AG08395 (cell line): ENCODE measurements at regions not wholly inside any gene's neighbourhood (a gene's known extent, or its start where the extent isn't known, plus 50 kb on each side); places are given as distances from the start of the nearest gene placed in this dataset.

Experiments
- DNase-seq: peaks from one replicate; pipeline ENCODE4 v3.0.0; 2012; ENCODE audit warnings: mixed read lengths, low spot score

DNA sequence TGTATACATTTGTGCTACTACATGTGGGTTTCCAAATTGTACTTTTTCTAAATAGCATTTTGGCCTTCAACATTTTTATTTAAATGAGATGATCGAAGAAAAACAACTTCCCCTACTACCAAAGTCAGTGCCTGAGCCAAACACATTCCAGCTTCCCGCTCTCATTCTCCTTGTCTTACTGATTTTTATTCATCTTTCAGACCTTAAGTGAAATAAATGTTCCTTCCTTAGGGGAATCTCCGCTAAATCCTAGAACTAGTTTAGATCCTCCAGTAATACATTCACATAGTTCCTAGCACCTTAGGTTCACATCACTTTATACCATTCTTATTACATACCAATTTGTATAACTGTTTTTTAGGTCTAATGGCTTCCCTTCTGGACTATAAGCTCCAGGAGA is 122.3 kb upstream of the COL3A1 start:
- DNase-seq = no peak

DNA sequence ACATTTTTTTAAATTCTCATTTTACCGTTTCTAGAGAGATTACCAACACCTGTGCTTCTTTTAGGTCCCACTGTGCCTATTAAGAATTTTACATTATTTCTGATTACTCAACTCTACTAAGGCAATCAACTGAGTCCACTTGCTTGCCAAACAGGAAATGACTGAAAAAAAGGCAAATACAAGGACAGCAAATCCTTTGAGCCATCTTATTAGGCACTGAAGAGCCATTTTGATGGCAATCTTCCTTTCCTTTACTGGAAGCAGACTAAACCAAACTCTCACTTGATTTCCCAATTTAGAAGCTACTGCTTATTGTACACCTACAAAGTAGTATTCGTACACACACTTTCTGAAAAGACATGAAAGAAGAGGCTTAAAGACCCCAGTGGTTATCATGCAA is 121.4 kb upstream of the COL3A1 start:
- peak; percentile 12 for DNase-seq

DNA sequence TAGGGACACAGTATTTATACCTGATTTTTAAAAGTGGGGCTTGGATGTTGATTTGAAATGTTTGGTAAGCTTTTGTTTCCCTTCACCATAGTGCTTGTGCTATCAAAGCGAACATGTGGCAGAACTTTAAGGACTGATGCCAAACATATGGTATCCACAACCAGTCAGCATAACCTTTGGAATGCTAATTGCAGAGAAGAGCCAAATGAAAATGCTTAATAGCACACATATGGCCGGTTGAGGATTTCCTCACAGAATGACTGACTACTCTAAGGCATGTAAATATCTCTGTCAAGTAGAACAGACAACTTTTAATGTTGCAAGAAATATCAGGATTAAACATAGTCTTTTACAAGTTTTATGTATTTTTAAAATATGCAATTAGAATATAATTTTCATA is 120.9 kb upstream of the COL3A1 start:
- peak; percentile 76 for DNase-seq

DNA sequence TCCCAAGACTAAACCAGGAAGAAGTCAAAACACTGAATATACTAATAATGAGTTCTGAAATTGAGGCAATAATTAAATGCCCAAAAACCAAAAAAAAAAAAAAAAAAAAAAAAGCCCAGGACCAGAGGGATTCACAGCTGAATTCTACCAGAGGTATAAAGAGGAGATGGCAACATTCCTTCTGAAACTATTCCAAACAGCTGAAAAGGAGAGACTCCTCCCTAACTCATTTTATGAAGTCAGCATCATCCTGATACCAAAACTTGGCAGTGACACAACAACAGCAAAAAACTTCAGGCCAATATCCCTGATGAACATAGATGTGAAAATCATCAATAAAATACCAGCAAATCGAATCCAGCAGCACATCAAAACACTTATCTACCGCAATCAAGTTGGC is 108.5 kb upstream of the COL3A1 start:
- DNase-seq = no peak

DNA sequence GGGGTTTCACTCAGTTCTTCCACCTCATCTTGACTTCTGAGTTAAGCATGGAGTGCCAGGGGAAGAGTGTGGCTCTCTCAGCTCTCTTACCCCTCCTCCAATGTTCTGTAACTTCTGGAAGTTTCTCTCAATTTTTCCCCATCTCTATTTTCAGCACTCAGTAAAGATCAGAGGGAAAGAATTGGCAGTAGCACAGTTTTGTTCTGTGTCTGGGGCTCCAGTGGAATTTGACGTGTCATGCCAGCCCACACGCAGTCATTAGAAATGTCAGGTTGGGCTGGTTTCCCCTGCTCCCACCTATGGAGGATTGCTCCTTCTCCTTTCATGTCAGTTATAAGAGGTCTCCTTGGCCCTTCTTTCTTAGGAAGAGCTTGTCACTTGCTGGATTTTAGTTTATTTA is 104.6 kb upstream of the COL3A1 start:
- peak; percentile 42 for DNase-seq

DNA sequence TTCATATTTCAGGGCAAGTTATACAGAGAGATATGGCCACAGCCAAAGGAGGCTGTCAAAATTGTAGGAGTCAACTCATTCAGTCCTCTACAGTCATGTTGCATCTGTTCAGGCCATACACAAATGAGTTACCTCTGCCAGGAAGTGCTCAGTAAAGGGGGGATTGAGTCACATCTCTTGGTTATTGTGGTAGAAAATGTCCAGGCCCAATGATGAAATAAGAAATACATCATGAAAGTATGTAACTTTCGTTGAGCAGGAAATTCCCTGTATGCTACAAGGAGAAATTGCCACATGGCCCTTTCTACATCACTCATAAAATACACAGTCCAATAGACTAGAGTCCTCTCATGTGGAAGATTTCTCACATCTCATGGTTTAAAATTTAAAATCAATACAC is 103.9 kb upstream of the COL3A1 start:
- DNase-seq = peak; percentile 80

DNA sequence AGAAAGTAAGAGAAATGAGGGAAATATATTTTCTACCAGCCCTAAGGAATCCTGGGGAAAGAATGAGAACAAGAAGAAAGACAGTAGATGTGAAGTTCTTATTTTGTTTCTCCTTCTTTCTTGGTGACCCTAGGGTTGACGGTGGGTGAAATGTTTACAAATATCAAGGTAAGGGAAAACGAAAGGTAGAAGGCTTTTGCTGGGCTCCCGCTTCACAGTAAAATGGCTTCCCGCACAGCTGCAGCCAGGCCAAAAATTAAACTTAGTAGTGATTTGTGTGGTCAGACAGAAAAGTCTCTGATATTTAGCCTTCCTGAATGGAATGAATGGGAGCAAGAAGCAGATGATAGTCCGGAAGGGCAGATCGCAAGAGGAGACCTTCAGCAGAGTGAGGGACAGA is 99.1 kb upstream of the COL3A1 start:
- no peak for DNase-seq

DNA sequence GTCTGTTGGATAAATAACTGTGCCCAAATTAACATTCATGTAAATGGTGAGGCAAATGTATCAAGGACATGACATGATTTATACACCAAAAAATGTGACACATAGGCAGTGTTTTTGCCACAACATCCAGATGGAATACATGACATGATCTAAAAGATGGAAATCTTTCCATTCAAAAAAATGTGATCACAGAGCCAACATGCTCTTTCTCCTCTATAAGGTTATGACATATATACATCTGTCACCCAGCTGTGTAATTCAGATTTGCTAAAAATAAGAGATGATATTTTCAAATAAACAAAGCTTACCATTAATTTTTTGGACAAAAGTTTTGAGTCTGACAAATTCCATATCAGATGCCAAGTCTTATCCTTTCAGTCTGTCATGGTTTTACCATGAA is 95.5 kb upstream of the COL3A1 start:
- no peak for DNase-seq

DNA sequence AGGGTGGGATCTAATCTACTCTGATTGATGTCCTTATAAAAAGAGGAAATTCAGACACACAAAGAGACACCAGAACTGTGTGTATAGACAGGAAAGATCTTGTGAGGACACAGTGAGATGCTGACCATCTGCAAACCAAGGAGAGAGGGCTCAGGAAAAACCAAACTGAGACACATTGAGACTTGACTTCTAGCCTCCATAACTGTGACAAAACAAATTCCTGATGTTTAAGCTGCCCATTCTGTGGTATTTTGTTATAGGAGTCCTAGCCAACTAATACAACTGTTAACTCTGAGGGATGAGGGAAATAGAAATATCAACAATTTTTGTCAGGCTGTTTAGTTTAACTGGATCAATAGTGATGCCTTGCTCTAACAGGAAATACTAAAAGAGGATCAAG is 93.4 kb upstream of the COL3A1 start:
- DNase-seq = no peak

DNA sequence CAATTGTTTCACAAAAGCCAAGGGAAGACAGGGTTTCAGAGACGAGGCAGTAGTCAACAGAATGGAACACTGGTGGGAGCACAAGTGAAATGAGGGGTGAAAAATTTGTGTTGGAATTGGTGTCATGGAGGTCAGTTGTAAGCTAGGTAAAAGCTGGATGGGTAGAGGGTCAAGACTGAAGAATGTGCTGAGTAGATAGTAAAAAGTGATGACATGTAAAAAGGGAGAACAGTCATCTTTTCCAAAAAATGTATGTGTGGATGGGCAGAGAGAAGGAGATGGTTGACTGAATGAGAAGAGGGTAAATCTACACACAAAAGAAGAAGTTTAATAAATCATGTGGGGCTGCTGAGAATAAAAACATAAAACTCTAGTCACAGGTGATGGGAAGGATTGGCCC is 92.7 kb upstream of the COL3A1 start:
- no peak for DNase-seq

DNA sequence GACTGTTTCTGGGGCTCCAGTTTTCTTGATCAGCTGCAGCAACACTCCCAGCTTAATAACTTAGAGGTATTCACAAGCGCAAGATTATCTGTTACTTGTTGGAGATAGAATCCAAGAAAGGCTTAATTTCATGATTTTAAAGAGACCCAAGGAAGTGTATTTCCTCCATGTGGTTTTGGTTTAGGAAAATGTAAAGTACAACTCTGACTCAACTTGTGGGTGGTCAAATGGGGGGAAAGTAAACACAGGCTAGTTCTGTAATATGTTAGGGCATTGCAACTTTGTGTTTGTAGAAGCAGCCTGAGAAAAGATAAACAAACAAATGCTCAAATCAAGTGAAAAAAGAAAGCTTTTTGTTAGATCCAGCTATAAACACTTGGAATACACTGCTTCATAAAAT is 90.1 kb upstream of the COL3A1 start:
- peak; percentile 17 for DNase-seq

DNA sequence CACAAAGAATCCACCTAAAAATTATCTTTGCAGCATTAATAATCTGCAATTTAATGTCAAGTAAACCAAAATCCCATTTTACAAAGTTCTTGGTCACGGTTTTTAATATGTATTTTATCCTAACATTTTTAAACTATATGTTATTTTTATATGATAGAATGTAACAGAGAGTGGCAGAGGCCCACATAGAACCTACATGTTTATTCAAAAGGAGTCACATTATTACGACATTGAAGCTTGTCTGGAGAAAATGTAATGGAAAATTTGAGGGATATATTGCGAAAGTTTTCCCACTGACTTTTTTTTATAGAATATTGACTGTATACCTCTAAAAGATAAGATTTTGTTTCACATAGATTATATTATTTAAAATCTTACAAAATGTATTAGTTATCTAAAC is 89.7 kb upstream of the COL3A1 start:
- no peak for DNase-seq

DNA sequence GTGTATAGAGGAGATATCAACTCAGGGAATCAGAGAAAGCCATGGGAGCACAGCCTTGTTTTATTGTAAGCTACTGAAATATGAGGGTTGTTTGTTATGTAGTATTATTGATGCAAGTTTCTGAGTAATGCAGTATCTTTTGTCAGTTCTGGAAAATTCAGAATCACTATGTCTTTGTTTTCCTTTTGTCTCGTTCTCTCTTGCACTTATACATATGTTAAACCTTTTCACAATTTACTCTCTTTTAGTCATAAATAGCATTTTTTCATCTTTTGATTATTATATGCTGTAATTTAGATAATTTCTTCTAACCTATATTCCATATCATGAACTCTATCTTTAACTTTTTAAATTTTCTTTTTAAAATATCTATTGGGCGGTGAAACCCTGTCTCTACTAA is 85.0 kb upstream of the COL3A1 start:
- DNase-seq = no peak

DNA sequence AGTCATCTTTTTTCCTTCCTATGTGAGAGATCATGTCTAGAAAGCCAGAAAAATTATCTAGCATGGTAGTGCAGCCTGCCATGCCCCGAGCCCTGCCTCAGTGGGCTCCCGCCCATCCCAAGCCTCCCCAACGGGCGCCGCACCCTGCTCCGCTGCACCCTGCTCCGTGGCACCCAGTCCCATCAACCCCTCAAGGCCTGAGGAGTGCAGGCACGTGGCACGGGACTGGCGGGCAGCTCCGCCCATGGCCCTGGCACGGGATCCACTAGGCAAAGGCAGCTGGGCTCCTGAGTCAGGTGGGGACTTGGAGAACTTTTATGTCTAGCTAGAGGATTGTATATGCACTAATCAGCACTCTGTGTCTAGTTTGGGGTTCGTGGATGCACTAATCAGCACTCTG is 83.4 kb upstream of the COL3A1 start:
- DNase-seq = no peak

DNA sequence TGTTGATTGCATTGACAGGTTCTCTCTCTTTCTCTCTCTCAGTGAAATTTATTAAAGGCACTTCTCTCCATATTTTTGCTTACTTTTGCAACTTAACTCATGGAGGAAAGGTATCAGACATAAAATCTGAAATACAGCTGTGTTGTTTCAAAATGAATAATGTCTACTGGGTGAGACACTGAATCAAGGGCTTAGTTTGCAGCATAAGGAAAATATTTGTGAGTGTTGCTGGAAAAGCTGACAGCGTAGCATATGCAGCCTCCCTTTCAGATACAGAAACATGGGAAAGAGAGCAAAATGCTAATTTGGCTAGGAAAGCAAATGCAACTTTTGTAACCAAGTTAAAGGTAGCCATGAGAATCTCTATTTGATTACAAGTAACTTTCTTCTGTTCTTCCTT is 81.5 kb upstream of the COL3A1 start:
- DNase-seq = no peak

DNA sequence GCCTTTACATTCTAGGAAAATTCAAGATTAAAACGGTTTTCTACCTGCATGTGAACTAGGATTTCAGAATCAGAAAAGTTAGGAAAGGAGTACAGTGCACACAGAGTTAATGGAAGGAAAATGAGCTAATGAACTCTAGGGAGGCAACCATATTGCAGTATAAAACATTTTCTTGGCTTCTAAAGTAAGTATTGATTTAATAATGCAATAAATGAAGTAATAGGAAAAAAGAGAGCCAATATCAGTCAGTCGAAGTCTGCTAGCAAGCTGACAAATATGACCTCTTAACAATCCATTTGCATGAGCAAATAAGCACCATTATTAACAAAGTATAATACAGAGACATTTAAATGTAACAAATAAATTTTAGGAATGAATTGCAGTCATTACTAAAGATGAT is 80.2 kb upstream of the COL3A1 start:
- DNase-seq = no peak

DNA sequence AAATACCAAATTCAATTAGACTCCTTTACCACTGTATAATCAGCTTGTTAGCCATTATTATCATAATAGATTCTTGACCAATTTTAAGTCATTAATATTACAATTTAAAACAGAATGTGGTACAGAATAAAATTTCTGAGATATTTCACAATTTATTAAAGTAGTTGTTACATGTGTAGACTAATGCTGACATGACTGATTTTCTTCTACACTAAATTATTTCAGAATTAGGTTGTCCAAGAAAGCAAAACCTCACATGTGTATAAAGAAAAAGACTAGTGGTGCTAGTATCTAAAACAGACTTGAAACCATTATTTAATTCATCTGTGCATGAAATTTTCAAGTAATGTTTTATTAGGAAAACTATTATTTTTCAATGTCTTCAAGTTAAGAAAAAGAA is 79.2 kb upstream of the COL3A1 start:
- DNase-seq = no peak

DNA sequence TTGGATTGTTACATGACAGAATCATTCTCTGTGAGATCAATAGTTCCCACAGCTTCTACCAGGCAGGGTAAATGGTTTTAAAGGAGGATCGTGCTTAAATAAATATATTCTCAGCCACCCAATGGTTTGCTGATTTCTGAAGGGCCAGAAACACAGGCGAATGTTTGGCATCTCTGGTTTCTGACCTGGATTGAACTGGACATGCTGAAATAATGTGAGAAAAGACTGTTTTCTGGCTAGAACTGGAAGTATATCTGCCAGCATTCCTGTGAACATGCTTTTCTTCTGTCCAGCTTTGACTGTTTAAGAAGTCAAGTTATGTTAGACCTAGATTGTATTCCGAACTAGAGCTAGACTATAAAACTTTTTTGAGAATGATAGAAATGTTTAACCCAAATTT is 77.1 kb upstream of the COL3A1 start:
- DNase-seq = peak; percentile 41

DNA sequence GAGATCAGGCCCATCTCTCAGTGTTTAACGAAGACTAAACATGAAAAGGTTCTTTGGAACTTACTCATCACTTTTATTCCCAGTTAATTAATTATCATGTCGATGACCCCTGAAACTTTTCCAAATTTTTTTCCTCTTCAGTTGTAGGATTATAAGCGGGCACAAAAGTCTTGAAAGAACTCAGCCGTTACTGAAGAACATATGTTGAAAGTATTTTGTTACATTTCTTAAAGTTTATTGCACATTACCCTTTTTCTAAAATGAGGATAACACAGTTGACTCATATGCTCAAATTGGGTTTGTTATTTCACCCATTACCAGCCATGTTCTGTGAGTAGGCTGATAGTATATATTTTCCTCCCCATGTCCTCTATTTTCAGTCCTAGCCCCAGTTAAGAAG is 75.9 kb upstream of the COL3A1 start:
- DNase-seq = peak; percentile 14

DNA sequence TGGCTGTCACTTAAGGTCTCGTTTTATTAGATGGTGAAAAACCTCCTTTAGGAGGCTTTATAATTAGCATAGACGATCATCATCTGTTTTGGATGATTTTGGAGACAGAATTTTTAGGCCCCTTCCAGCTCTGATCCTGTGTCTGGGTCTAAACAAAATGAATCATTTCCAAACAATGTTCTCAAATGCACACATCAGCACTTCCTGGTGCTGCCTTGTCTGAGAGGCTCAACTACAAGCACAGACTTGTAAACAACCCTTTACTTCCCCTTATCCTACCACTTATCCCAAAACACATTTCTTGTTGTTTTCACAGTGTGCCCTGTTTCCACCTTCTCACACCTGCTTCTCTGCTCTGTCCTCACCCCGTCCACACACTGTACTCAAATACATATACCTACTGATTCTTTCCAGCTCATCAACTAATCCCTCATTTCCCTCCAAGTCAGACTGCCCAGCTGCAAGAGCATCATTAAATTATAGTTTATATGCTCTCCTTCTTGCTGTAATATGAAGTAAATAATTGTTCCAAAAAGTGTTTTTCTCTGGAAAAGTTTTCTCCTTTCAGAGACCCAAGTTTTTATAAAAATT is 71.2 kb upstream of the COL3A1 start:
- peak; percentile 58 for DNase-seq

DNA sequence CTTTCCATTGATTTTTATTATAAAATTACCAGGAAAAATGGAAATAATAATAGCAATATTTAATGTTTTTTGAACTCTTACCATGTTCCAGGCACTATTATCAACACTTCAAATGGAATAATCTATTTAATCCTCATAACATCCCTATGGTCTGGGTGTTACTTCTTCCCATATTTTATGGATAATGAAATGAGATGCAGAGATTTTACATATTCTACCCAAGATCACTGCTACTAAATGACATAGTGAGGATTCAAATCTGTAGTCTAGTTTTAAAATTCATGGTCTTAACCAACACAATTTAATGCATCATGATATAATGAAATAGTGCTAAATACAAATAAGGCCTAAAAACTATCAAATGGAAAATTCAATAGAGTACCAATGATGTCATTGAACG is 70.4 kb upstream of the COL3A1 start:
- no peak for DNase-seq

DNA sequence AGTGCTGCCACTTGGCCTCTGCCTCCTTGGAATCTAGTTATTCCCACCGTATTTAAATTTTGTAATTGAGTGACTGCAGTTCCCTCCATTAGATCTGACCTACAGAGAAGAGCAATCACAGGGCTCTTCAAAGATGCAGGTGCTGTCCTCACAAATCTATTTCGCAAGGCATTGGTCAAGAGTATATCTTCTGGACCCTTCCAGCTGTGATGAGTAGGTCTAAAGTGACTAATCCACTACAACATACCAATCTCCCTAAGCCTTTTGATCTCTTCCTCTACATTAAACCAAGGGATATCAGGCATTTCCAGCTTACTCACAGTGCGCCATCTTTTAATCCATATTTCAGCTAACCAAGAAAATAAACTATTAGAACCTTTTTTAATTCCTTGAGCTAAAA is 65.1 kb upstream of the COL3A1 start:
- DNase-seq = no peak

DNA sequence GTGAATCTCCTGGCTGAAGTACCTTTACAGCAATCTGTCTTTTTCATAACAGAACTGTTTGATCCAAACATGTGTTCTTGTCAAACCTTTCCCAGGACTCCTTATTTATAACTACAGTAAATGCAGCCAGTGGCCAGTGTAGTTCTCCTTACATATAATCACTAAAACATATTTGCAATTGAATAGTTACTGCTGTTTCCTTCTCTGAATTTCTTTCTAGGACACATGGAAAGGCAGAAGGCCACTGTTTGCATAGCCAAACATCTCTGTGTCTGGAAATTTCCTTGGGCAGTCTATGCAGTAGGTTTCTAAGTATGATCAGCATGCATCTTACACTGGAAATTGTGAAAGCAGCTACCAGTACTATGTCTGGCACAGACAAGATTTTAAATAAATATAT is 57.4 kb upstream of the COL3A1 start:
- DNase-seq = no peak

DNA sequence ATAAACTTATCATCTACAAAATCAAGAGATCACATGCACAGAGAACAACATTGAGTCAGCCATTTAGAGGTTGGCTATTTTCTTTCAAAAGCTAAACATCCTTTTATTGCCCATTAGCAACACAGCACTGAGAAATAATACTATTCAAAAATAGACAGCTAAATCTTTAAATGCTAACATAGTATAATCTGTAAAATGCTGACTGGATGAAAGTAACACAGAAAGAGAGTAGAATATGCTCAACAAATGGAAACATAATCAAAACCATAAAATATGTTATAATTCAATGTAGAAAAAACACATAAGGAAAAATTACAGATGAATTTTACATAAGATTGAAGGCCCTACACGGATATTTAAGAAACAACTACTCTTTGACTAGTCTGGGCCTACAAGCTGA is 56.5 kb upstream of the COL3A1 start:
- no peak for DNase-seq

DNA sequence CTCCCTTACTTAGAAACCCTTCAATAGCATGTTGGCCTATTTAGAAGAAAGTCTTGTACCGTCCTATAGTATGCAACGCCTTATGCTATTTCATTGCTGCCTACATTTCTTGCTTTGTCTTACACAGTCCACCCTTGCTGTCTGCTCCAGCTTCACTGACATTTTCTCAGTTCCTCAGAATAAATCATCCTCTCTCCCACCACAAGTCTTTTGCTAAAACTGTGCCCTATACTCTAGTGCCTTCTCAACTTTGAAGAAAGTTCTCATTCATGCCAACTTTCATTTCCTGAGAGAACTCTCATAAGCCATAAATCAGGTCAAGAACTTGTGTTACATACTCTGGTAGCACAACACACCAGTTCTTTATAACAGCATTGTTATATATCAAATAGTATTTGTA is 54.3 kb upstream of the COL3A1 start:
- no peak for DNase-seq
